ENCODE measurements at regions not wholly inside any gene's neighbourhood (a gene's known extent, or its start where the extent isn't known, plus 50 kb on each side); places are given as distances from the start of the nearest gene placed in this dataset.

DNA sequence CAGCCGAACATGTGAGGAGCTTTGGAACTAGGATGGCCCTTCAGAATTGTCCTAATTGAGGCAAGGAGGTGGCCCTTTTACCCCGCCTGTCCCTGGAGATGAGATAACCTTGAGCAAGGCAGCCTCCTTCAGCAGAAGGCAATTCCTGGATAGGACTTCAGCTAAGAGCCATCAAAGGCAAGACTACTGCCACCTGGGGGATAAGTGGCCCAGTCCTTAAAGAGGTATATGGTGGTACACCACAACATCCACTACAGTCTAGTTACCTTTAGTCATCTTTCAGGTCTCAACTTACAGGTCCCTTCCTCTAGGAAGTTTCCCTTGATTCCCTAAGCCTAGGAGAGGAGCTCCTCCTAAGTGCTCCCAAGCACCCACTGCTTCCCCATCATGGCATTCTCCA is 204.2 kb upstream of the CDKN3 start:
- no peak for TF ChIP-seq JUND (IDR thresholded peaks at IDR 0.05; ENCODE audit: low read depth)

GRCh38 chr14:54193871-54194270 is 202.9 kb upstream of the CDKN3 start:
- no peak for TF ChIP-seq JUND (IDR thresholded peaks at IDR 0.05; ENCODE audit: low read depth)
- in situ Hi-C loops (cut with HindIII; ENCODE audit: low pct_unique_long_range_greater_than_20kb, low sequenced_read_pairs): no loop called here
- no peak for DNase-seq (ENCODE audit: low read depth in 1 of 2, low spot score in 1 of 2)

More for the DNA sequence above, 204.2 kb upstream of the CDKN3 start:
- in situ Hi-C loops (cut with HindIII; ENCODE audit: low pct_unique_long_range_greater_than_20kb, low sequenced_read_pairs): no loop called here
- no peak for DNase-seq (ENCODE audit: low read depth in 1 of 2, low spot score in 1 of 2)

- DNase-seq (ENCODE audit: low read depth in 1 of 2, low spot score in 1 of 2): no peak
- no peak for TF ChIP-seq JUND (IDR thresholded peaks at IDR 0.05; ENCODE audit: low read depth)
- in situ Hi-C loops (cut with HindIII; ENCODE audit: low pct_unique_long_range_greater_than_20kb, low sequenced_read_pairs): no loop called here
These were observed 202.3 kb upstream of the CDKN3 start for GRCh38 chr14:54194501-54194900.

DNA sequence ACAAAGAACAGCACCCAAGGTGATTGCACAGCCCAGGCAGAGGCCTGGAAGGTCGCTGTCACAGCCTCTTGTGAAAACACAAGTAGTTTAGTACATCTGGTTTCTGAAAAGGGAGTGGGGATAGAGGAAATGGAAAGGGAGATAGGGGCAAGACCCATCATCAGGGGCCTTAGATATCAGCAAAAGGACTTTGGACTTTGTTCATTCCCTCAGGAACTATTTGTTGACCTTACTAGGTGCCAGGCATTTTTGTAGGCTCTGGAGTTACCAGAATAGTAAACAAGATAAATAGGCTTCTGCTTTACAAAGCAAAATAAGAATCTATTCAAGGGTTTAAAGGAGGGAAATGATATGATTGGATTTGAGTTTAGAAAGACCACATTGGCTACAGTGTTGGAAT is 199.4 kb upstream of the CDKN3 start:
- in situ Hi-C loops (cut with HindIII; ENCODE audit: low pct_unique_long_range_greater_than_20kb, low sequenced_read_pairs): no loop called here
- TF ChIP-seq JUND (IDR thresholded peaks at IDR 0.05; ENCODE audit: low read depth): no peak
- DNase-seq (ENCODE audit: low read depth in 1 of 2, low spot score in 1 of 2): no peak

DNA sequence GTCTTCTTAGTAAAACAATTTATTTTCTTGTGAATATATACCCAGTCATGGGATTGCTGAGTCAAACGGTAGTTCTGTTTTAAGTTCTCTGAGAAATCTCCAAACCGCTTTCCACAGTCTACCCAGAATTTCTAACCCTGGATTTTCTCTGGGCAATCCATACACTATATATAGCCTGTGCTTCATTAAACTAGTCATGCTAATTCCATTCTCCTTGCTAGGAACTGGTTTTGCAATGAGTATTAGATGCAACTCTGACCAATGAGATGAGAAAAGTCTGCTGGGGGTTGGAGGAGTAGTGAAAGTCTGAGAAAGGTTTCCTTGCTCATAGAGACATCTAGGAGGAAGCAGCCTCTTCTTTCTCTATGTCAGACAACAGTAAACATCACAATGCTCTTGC is 196.1 kb upstream of the CDKN3 start:
- DNase-seq (ENCODE audit: low read depth in 1 of 2, low spot score in 1 of 2): no peak
- in situ Hi-C loops (cut with HindIII; ENCODE audit: low pct_unique_long_range_greater_than_20kb, low sequenced_read_pairs): no loop called here
- no peak for TF ChIP-seq JUND (IDR thresholded peaks at IDR 0.05; ENCODE audit: low read depth)

DNA sequence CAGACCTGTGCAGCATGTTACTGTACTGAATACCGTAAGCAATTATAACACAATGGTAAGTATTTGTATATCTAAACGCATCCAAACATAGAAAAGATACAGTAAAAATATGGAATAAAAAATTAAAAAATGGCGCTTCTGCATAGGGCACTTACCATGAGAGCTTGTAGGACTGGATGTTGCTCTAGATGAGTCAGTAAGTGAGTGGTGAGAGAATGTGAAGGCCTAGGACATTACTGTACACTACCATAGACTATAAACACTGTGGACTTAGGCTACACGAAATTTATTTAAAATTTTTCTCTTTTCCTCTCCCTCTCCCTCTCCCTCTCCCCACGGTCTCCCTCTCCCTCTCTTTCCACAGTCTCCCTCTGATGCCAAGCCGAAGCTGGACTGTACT is 194.5 kb upstream of the CDKN3 start:
- DNase-seq (ENCODE audit: low read depth in 1 of 2, low spot score in 1 of 2): no peak
- in situ Hi-C loops (cut with HindIII; ENCODE audit: low pct_unique_long_range_greater_than_20kb, low sequenced_read_pairs): no loop called here
- no peak for TF ChIP-seq JUND (IDR thresholded peaks at IDR 0.05; ENCODE audit: low read depth)

DNA sequence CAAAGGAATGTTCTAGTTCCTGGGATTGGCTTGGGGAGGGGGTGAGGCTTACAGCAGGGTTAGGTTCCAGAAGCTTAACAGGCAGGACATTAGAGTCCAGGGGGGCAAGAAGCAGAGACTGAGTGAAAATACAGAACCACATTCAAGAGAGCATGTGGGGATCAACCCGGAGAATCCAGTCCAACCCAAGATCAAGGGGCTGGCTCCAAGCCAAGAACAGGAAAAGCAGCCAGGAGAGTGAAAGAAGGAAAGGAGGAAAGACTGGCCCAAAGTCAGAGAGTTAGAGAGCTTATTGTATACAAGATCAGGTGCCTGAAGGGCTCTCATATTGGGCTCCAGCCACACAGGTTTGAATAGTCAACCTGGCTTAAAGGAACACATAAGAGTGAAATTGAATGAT is 190.3 kb upstream of the CDKN3 start:
- no peak for TF ChIP-seq JUND (IDR thresholded peaks at IDR 0.05; ENCODE audit: low read depth)
- in situ Hi-C loops (cut with HindIII; ENCODE audit: low pct_unique_long_range_greater_than_20kb, low sequenced_read_pairs): no loop called here
- DNase-seq (ENCODE audit: low read depth in 1 of 2, low spot score in 1 of 2): peak in 1 of 2 experiments; percentile 55

GRCh38 chr14:54207075-54207474 is 189.7 kb upstream of the CDKN3 start:
- TF ChIP-seq JUND (IDR thresholded peaks at IDR 0.05; ENCODE audit: low read depth): no peak
- DNase-seq (ENCODE audit: low read depth in 1 of 2, low spot score in 1 of 2): no peak
- in situ Hi-C loops (cut with HindIII; ENCODE audit: low pct_unique_long_range_greater_than_20kb, low sequenced_read_pairs): no loop called here

GRCh38 chr14:54207476-54208462 is 189.0 kb upstream of the CDKN3 start:
- in situ Hi-C loops (cut with HindIII; ENCODE audit: low pct_unique_long_range_greater_than_20kb, low sequenced_read_pairs): no loop called here
- DNase-seq (ENCODE audit: low read depth in 1 of 2, low spot score in 1 of 2): no peak
- no peak for TF ChIP-seq JUND (IDR thresholded peaks at IDR 0.05; ENCODE audit: low read depth)

GRCh38 chr14:54208751-54209150 is 188.1 kb upstream of the CDKN3 start:
- no peak for DNase-seq (ENCODE audit: low read depth in 1 of 2, low spot score in 1 of 2)
- in situ Hi-C loops (cut with HindIII; ENCODE audit: low pct_unique_long_range_greater_than_20kb, low sequenced_read_pairs): no loop called here
- TF ChIP-seq JUND (IDR thresholded peaks at IDR 0.05; ENCODE audit: low read depth): no peak

DNA sequence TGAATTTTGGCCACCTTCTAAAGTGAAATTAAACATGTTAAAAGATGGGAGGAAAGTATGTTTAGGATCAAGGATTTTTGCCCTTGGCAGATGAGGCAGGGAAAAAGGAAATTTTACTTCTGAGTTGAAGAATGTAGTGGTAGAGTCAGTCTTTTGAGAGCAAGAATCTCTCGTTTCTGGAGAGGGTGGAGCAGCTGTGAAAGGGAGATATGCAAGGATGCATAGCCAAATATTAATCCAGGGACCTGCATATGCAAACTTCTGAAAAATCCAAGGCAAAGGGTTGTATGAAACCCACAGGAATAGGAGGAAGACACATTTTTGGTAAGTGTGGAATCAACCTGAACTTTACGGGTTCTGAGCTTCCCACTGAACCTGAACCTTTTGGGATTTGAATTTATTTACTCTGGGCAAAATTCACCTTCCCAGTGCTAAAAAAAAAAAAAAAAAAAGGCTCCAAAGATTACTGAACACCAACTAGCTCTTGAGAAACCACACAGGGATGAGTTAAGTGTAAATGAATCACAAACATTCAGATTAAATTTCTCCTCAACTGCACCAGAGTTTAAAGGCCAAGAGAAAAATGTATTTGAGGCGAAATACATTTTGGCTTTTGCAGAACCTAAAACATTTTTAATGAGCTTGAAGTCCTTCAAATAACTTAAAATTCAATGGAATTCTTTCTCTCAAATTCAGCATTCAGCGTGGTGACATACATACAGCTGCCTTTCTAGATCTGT is 187.1 kb upstream of the CDKN3 start:
- no peak for DNase-seq (ENCODE audit: low read depth in 1 of 2, low spot score in 1 of 2)
- no peak for TF ChIP-seq JUND (IDR thresholded peaks at IDR 0.05; ENCODE audit: low read depth)
- in situ Hi-C loops (cut with HindIII; ENCODE audit: low pct_unique_long_range_greater_than_20kb, low sequenced_read_pairs): no loop called here

- in situ Hi-C loops (cut with HindIII; ENCODE audit: low pct_unique_long_range_greater_than_20kb, low sequenced_read_pairs): no loop called here
These were observed 185.1 kb upstream of the CDKN3 start for GRCh38 chr14:54211551-54212308.

More at GRCh38 chr14:54211551-54212308, 185.1 kb upstream of the CDKN3 start:
- no peak for DNase-seq (ENCODE audit: low read depth in 1 of 2, low spot score in 1 of 2)
- no peak for TF ChIP-seq JUND (IDR thresholded peaks at IDR 0.05; ENCODE audit: low read depth)

All from T47D (cell line).